Suprapubic skin (tissue), 4 donors: ENCODE measurements at regions not wholly inside any gene's neighbourhood (a gene's known extent, or its start where the extent isn't known, plus 50 kb on each side); places are given as distances from the start of the nearest gene placed in this dataset.
"Not testable (repeated sequence)": the region's sequence is repeated elsewhere in the genome, so short reads cannot be mapped to it uniquely, and the experiment has no call there.

Source experiments
- DNase-seq, 2 donors: peaks; one replicate each; pipeline ENCODE4 v3.0.0-alpha.2; 2019; ENCODE audit warnings: low spot score in 2 of 2
- H3K27ac ChIP-seq: fragments of 200-600 bp; sonication (generic); one replicate; pipeline ENCODE4 v1.5.1; 2019
- H3K27me3 ChIP-seq: fragments of 200-600 bp; sonication (generic); one replicate; pipeline ENCODE4 v1.5.1; 2019
- H3K36me3 ChIP-seq: fragments of 200-600 bp; sonication (generic); one replicate; pipeline ENCODE4 v1.5.1; 2019
- H3K4me1 ChIP-seq: fragments of 200-600 bp; sonication (generic); one replicate; pipeline ENCODE4 v1.5.1; 2019
- H3K4me3 ChIP-seq: fragments of 200-600 bp; sonication (generic); one replicate; pipeline ENCODE4 v1.5.1; 2019; ENCODE audit warnings: mild to moderate bottlenecking
- H3K9me3 ChIP-seq: fragments of 200-600 bp; sonication (generic); one replicate; pipeline ENCODE4 v1.5.1; 2019
- EP300 ChIP-seq: sonication (generic); formaldehyde crosslinking; IDR thresholded peaks from one replicate; pipeline ENCODE4 v1.6.1; 2017; ENCODE audit warnings: antibody characterized with exemption
- POLR2A ChIP-seq, 2 donors: fragments of 450-650 bp; IDR thresholded peaks; one replicate each; pipeline ENCODE4 v1.6.1; 2017; ENCODE audit warnings: antibody characterized with exemption in 2 of 2, mild to moderate bottlenecking in 2 of 2, moderate library complexity in 2 of 2
- POLR2AphosphoS5 ChIP-seq, 3 donors: sonication (generic); formaldehyde crosslinking; IDR thresholded peaks; one replicate each; pipeline ENCODE4 v1.6.1; 2017; ENCODE audit warnings: antibody characterized with exemption in 3 of 3
- WGBS: methylation state at CpG from one replicate; pipeline ENCODE4 v1.1.5; 2018; 5-methylcytosine and 5-hydroxymethylcytosine counted together
- TF ChIP-seq, protein P1 (sequence below), 2 donors: fragments of 200-600 bp in 1 of 2; fragments of 450-650 bp in 1 of 2; sonication (generic) in 1 of 2; IDR thresholded peaks; one replicate each; pipeline ENCODE4 v1.5.1; 2016 to 2019; ENCODE audit warnings: antibody characterized with exemption in 2 of 2, mild to moderate bottlenecking in 1 of 2, moderate library complexity in 1 of 2

DNA sequence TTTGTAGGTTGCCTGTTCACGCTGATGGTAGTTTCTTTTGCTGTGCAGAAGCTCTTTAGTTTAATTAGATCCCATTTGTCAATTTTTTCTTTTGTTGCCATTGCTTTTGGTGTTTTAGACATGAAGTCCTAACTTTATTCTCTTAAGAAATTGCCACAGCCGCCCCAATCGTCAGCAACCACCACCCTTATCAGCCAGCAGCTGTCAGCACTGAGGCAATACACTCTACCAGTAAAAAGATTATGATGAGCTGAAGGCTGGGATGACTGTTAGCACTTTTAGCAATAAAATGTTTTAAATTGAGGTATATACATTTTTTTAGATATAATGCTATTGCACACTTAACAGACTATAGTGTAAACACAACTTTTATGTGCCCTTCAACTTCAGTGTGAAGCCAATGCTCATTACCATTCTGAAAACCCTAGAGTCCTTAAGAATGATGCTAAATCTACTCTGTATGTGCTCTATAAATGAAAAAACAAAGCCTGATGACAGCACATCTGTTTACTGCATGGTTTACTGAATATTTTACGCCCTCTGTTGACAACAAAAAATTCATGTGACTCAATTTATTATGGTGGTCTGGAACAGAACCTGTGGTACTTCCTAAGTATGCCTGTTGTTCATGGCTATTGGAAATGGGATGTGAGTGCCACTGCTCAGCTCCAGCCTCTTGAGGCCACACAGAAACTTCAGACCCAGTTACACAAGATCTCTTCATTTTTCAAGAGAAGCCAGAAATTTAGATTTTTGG lies 197.4 kb downstream of the DUSP6 start:
- no peak for TF ChIP-seq POLR2AphosphoS5 (IDR thresholded peaks at IDR 0.05)
- Histone ChIP-seq H3K4me3 (no peak overlapping the region), H3K4me1 (peaks cover 8% of the 10 kb centered on the region), H3K27ac (no peak overlapping the region), H3K9me3 (no peaks in the 10 kb centered on the region), H3K36me3 (no peaks in the 10 kb centered on the region), H3K27me3 (no peaks in the 10 kb centered on the region)
- 87% methylated on average over 4 of the region's 4 CpGs for WGBS
- no peak for DNase-seq

DNA sequence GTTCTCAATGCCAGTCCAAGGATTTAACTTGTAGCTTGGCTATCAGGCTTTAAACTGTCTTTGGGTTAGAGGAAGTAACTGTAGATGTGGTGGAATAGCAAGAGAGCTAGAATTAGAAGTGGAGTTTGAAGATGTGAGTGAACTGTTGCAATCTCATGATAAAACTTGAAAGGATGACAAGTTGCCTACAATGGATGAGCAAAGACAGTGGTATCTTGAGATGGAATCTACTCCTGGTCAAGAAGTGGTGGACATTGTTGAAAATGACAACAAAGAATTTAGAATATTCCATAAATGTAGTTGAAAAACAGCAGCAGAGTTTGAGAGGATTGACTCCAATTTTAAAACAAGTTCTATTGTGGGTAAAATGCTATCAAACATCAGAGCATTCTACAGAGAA lies 199.0 kb downstream of the DUSP6 start:
- no peak for TF ChIP-seq POLR2AphosphoS5 (IDR thresholded peaks at IDR 0.05)
- no peak for TF ChIP-seq POLR2A (IDR thresholded peaks at IDR 0.05)
- no peak for TF ChIP-seq EP300
- TF ChIP-seq, protein P1, sequence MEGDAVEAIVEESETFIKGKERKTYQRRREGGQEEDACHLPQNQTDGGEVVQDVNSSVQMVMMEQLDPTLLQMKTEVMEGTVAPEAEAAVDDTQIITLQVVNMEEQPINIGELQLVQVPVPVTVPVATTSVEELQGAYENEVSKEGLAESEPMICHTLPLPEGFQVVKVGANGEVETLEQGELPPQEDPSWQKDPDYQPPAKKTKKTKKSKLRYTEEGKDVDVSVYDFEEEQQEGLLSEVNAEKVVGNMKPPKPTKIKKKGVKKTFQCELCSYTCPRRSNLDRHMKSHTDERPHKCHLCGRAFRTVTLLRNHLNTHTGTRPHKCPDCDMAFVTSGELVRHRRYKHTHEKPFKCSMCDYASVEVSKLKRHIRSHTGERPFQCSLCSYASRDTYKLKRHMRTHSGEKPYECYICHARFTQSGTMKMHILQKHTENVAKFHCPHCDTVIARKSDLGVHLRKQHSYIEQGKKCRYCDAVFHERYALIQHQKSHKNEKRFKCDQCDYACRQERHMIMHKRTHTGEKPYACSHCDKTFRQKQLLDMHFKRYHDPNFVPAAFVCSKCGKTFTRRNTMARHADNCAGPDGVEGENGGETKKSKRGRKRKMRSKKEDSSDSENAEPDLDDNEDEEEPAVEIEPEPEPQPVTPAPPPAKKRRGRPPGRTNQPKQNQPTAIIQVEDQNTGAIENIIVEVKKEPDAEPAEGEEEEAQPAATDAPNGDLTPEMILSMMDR (IDR thresholded peaks at IDR 0.05), result no peak
- DNase-seq, result no peak
- no peak overlapping the region for H3K4me3 ChIP-seq
- H3K9me3 ChIP-seq, result no peaks in the 10 kb centered on the region
- no peaks in the 10 kb centered on the region for H3K36me3 ChIP-seq
- H3K4me1 ChIP-seq, result peaks cover 6% of the 10 kb centered on the region
- H3K27me3 ChIP-seq, result no peaks in the 10 kb centered on the region
- H3K27ac ChIP-seq, result no peak overlapping the region

DNA sequence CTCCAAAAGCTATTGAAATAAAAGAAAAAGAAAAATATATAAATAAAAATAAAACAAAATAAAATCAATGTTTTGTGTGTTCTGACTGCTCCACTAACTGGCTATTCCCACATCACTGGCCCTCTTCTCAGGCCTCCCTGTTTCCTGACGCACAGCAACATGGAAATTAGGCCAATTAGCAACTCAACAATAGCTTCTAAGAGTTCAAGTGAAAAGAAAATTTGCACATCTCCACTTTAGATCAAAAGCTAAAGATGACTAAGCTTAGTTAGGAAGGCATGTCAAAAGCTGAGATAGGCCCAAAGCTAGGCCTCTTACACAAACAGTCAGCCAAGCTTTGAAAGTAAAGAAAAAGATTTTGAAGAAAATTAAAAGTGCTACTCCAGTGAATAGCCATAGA lies 200.8 kb downstream of the DUSP6 start:
- no peak overlapping the region for H3K27ac ChIP-seq
- no peak for DNase-seq
- no peak for TF ChIP-seq POLR2AphosphoS5 (IDR thresholded peaks at IDR 0.05)
- TF ChIP-seq EP300, result no peak
- TF ChIP-seq POLR2A (IDR thresholded peaks at IDR 0.05), result no peak
- TF ChIP-seq, protein P1 (IDR thresholded peaks at IDR 0.05), result no peak
- 76% methylated on average over 1 of the region's 1 CpG for WGBS
- no peak overlapping the region for H3K4me3 ChIP-seq
- H3K9me3 ChIP-seq, result no peaks in the 10 kb centered on the region
- no peaks in the 10 kb centered on the region for H3K4me1 ChIP-seq
- H3K36me3 ChIP-seq, result no peaks in the 10 kb centered on the region
- H3K27me3 ChIP-seq, result no peaks in the 10 kb centered on the region

DNA sequence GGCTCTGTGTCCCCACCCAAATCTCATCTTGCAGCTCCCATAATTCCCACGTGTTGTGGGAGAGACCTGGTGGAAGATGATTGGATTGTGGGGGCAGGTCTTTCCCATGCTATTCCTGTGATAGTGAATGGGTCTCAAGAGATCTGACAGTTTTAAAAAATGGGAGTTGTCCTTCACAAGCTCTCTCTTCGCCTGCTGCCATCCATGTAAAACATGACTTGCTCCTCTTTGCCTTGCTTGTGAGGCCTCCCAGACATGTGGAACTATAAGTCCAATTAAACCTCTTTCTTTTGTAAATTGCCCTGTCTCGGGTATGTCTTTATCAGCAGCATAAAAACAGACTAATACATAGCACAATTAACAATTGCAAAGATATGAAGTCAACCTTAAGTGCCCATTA lies 201.5 kb downstream of the DUSP6 start:
- DNase-seq, H3K4me3 ChIP-seq, H3K27me3 ChIP-seq, H3K36me3 ChIP-seq, H3K27ac ChIP-seq, H3K4me1 ChIP-seq, H3K9me3 ChIP-seq: not testable (repeated sequence)
- WGBS, result 87% methylated on average over 3 of the region's 3 CpGs

DNA sequence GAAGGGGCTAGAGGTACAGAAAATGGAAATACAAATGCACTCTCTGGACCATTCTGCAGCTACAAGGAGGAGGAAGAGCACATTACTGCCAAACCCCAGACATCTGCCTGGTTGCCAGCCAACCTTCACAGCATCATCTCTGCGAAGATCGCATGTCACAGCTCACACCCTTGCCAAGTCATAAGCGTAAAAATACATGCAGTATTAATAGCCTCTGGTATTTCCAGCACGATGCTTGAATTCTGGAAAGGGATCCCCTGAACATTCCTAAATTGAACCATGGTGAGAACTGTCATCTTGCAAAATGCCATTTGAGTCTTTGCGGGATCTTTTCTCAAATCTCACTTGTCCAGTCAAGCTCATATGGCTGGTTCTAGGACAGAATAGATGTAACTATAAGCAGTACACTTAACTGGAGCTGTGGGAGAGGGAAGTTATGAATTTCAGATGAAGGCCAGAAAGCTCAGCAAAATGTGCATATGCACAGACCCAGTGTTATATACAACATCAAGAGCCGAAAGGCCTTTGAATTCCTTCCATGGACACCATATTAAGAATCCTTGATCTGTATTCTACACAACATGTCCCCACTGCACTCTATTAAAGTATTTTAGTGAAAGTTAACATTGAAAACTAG lies 211.6 kb downstream of the DUSP6 start:
- Histone ChIP-seq H3K27ac (no peak overlapping the region), H3K27me3 (no peaks in the 10 kb centered on the region), H3K4me1 (no peaks in the 10 kb centered on the region), H3K36me3 (no peaks in the 10 kb centered on the region), H3K4me3 (no peak overlapping the region), H3K9me3 (no peaks in the 10 kb centered on the region)
- DNase-seq, result no peak
- TF ChIP-seq POLR2AphosphoS5 (IDR thresholded peaks at IDR 0.05), result no peak
- TF ChIP-seq, protein P1 (IDR thresholded peaks at IDR 0.05), result no peak
- TF ChIP-seq EP300, result no peak
- TF ChIP-seq POLR2A (IDR thresholded peaks at IDR 0.05), result no peak
- WGBS, result 42% methylated on average over 6 of the region's 6 CpGs

DNA sequence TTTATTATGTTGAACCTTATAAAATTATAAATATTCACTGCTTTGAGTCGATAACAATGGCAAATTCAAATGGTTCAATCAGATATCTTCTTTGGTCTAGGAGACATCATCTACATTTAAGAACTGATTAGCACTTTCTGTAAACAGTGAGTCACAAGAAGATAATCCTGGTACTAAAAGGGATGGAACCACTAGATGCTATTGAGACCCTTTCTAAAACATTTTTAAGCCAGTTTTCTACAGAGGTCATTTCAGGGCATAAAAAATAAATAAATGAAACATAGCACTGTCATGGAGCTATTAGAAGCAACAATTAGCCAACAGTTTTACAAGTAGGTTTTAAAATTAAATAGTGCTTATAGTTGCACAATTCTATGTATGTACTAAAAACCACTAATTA lies 212.2 kb downstream of the DUSP6 start:
- H3K4me1 ChIP-seq, result no peaks in the 10 kb centered on the region
- H3K4me3 ChIP-seq, result no peak overlapping the region
- H3K9me3 ChIP-seq, result no peaks in the 10 kb centered on the region
- WGBS, result 78% methylated on average over 1 of the region's 1 CpG
- no peak for DNase-seq
- TF ChIP-seq EP300 (no peak), POLR2A (IDR thresholded peaks at IDR 0.05) (no peak), POLR2AphosphoS5 (IDR thresholded peaks at IDR 0.05) (no peak)
- TF ChIP-seq, protein P1 (IDR thresholded peaks at IDR 0.05), result no peak
- no peak overlapping the region for H3K27ac ChIP-seq
- no peaks in the 10 kb centered on the region for H3K27me3 ChIP-seq
- no peaks in the 10 kb centered on the region for H3K36me3 ChIP-seq
